VCaP (cell line): ENCODE measurements at regions not wholly inside any gene's neighbourhood (a gene's known extent, or its start where the extent isn't known, plus 50 kb on each side); places are given as distances from the start of the nearest gene placed in this dataset.
A peak's percentile ranks its signal among the peaks of the same experiment; 100 is the strongest.

ENCODE experiments used
- H3K27ac ChIP-seq: fragments of 450-650 bp; 2 replicates; pipeline ENCODE4 v1.5.1; 2017
- CTCF ChIP-seq: fragments of 450-650 bp; conservative IDR thresholded peaks from 2 replicates; pipeline ENCODE4 v1.5.1; 2017; ENCODE audit warnings: mild to moderate bottlenecking, moderate library complexity

DNA sequence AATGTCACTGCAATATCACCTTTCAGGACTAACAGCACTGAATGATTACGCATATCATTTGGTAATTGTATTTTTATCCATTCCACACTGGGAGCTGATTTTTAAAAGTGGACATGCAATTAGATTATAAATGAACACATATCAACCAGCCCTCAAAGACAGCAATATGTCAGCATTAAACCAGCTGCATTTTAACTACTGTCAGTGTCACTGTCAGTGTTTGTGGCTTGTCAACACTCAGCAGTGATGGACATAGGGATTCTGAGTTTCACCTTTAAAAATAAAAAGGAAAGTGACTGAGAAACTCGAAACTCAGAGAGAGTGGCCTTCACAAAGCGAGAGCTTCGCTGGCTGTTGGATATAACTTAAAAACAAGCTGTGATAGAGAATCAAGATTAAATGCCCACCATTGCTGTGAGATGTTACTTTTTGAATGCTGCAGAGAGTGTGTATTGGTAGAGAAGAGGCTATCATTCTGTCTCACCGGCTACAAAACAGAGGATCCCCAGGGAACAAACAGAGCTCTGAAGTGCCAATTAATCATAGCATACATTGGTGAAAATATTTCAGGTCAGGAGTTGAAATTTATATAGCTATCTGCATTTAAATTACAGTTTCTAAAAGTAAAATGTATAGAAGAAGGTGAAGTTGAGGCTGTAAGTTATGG is 635.8 kb downstream of the SQOR start:
- H3K27ac ChIP-seq: no peak overlapping the region
- no peak for TF ChIP-seq CTCF

- H3K27ac ChIP-seq: no peak overlapping the region
- no peak for TF ChIP-seq CTCF
Measured at GRCh38 chr15:46275701-46276100, 640.9 kb downstream of the SQOR start.

- TF ChIP-seq CTCF: no peak
- no peak overlapping the region for H3K27ac ChIP-seq
Measured at GRCh38 chr15:46277451-46277850, 642.6 kb downstream of the SQOR start.

- no peak for TF ChIP-seq CTCF
- no peak overlapping the region for H3K27ac ChIP-seq
Measured at GRCh38 chr15:46278062-46278461, 643.2 kb downstream of the SQOR start.

- TF ChIP-seq CTCF: no peak
- H3K27ac ChIP-seq: no peak overlapping the region
Measured at GRCh38 chr15:46278486-46279090, 643.8 kb downstream of the SQOR start.

GRCh38 chr15:46280762-46281542 is 646.1 kb downstream of the SQOR start:
- H3K27ac ChIP-seq: no peak overlapping the region
- TF ChIP-seq CTCF: peak; percentile 70

DNA sequence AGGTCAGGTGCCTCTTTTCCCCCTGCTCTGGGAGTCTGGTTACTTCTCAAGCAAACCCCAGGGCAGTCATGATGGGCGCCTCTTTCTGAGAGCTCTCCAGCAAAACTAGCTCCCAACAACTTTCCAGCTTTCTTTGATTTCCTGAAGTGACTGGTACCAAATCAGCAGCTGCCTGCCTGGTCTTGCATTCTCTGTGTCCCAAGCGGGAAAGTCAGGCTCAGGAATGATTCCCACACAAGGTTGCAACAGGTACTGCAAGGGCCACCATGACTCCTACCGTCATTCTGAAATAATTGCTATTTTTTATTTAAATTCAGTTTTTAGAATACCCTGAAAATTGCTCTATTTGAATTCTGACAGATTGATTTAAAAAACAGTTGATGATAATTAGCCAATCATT is 658.7 kb downstream of the SQOR start:
- H3K27ac ChIP-seq: no peak overlapping the region
- no peak for TF ChIP-seq CTCF
